Stimulated activated CD4-positive, alpha-beta T cell treated with anti-CD3 and anti-CD28 coated beads, Interleukin-12 subunit alpha, Interleukin-12 subunit beta, amount 100 ng/mL, for 24 hours (primary cell): ENCODE measurements at regions not wholly inside any gene's neighbourhood (a gene's known extent, or its start where the extent isn't known, plus 50 kb on each side); places are given as distances from the start of the nearest gene placed in this dataset.

Experiments used
- DNase-seq, 2 experiments: peaks; one replicate each; pipeline ENCODE4 v3.0.0-alpha.2; 2020; ENCODE audit warnings: low read depth in 2 of 2

- no peak for DNase-seq
Measured at GRCh38 chr4:8735236-8736089, 136.2 kb downstream of the HMX1 start.

- DNase-seq, result no peak
Measured at GRCh38 chr4:8732681-8733243, 138.9 kb downstream of the HMX1 start.

- DNase-seq, result no peak
Measured at GRCh38 chr4:8732092-8732491, 139.5 kb downstream of the CPZ start.

- no peak for DNase-seq
Measured at GRCh38 chr4:8731364-8731763, 138.8 kb downstream of the CPZ start.

GRCh38 chr4:8730681-8731080, 138.1 kb downstream of the CPZ start:
- no peak for DNase-seq

GRCh38 chr4:8730159-8730558, 137.6 kb downstream of the CPZ start:
- DNase-seq, result no peak

GRCh38 chr4:8729408-8730149, 137.0 kb downstream of the CPZ start:
- DNase-seq, result no peak

GRCh38 chr4:8728536-8729407, 136.2 kb downstream of the CPZ start:
- DNase-seq, result no peak

GRCh38 chr4:8727546-8728510, 135.3 kb downstream of the CPZ start:
- DNase-seq, result no peak

- DNase-seq, result no peak
Measured at GRCh38 chr4:8727131-8727530, 134.6 kb downstream of the CPZ start.

- DNase-seq, result no peak
Measured at GRCh38 chr4:8726344-8726851, 133.8 kb downstream of the CPZ start.

- no peak for DNase-seq
Measured at GRCh38 chr4:8725845-8726244, 133.3 kb downstream of the CPZ start.

GRCh38 chr4:8725071-8725841, 132.7 kb downstream of the CPZ start:
- no peak for DNase-seq

- DNase-seq, result no peak
Measured at GRCh38 chr4:8724436-8725070, 132.0 kb downstream of the CPZ start.

GRCh38 chr4:8723222-8723980, 130.8 kb downstream of the CPZ start:
- DNase-seq, result no peak

GRCh38 chr4:8722556-8722955, 130.0 kb downstream of the CPZ start:
- DNase-seq, result no peak

- DNase-seq, result no peak
Measured at GRCh38 chr4:8721621-8722020, 129.1 kb downstream of the CPZ start.

- no peak for DNase-seq
Measured at GRCh38 chr4:8719421-8719820, 126.9 kb downstream of the CPZ start.
